HG02610 (cell line): ENCODE measurements at regions not wholly inside any gene's neighbourhood (a gene's known extent, or its start where the extent isn't known, plus 50 kb on each side); places are given as distances from the start of the nearest gene placed in this dataset.
"Not testable (repeated sequence)": the region's sequence is repeated elsewhere in the genome, so short reads cannot be mapped to it uniquely, and the experiment has no call there.

ENCODE experiments used
- ATAC-seq: cut with Tn5 transposase; IDR thresholded peaks from one replicate; pipeline ENCODE4 v1.9.1; 2021; ENCODE audit warnings: mild to moderate bottlenecking, moderate library complexity; ENCODE audit not compliant: unreplicated experiment

GRCh38 chr1:195294911-195295310 lies 1313.3 kb downstream of the KCNT2 start:
- ATAC-seq, result no peak

DNA sequence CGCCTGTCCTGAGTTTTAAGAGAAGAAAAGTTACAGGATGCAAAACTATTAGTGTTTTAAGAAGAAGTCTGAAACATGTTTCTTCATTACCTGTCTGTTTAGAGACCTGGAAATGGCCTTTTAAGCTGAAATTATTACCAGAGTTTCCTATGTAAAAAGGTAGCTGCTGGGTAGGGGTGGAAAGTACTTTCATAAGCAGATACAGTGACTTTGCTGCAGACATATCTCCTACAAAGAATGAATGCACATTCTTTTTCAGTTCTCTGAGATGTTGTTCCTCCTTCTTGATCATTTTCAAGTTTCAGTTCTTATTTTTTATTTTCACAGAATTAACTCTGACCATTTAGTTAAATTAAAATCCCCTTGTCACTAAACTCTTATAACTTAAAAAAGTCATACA lies 1329.6 kb downstream of the KCNT2 start:
- peak; percentile 43 for ATAC-seq

- no peak for ATAC-seq
These were observed 1332.5 kb downstream of the KCNT2 start for GRCh38 chr1:195275710-195276109.

GRCh38 chr1:195251900-195252299 lies 1356.3 kb downstream of the KCNT2 start:
- no peak for ATAC-seq

GRCh38 chr1:195243492-195243891 lies 1364.7 kb downstream of the KCNT2 start:
- ATAC-seq, result no peak

GRCh38 chr1:195241066-195241465 lies 1367.2 kb downstream of the KCNT2 start:
- ATAC-seq, result no peak

GRCh38 chr1:195238313-195238712 lies 1369.9 kb downstream of the KCNT2 start:
- no peak for ATAC-seq

DNA sequence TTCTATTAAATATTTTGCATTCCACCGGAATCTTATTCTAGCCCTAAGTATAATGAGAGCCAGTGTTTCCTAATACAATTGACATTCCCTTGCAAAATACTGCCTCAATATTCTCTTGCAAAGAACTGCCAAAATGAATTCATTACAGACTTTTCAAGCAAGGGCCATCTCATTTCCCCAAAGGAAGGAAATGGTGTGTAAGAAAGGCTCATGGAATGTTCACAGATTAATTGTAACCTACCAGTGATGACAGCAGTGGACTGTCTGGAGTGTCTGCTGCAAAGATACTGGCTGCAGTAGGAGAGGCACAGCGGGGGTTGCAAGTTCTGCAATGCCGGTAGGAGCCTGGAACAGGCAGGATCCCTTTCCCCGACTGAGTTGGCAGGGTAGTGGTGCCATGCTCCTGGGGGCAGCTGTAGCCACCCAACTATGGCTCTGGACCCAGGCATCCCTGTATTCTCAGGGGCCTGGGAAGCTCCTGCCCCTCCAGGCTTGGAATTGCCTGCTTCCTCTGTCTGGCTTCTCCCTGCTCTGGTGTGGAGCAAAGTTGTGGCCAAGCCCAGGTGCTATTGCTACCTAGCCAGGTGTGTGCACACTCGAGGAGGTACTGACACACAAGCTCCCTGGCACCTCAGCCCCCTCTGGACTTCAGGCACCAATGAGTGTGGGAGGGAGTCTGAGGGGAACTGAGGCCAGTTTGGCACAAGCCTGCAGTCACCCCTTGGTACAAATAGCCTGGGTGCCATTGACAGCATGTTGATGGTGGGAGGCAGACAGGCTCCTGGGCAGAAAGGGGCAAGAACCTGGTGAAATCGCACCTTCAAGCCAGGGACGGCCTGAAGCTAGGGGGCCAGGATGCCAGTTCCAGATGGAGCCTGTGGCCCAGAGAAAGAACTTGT lies 1371.0 kb downstream of the KCNT2 start:
- ATAC-seq, result no peak

DNA sequence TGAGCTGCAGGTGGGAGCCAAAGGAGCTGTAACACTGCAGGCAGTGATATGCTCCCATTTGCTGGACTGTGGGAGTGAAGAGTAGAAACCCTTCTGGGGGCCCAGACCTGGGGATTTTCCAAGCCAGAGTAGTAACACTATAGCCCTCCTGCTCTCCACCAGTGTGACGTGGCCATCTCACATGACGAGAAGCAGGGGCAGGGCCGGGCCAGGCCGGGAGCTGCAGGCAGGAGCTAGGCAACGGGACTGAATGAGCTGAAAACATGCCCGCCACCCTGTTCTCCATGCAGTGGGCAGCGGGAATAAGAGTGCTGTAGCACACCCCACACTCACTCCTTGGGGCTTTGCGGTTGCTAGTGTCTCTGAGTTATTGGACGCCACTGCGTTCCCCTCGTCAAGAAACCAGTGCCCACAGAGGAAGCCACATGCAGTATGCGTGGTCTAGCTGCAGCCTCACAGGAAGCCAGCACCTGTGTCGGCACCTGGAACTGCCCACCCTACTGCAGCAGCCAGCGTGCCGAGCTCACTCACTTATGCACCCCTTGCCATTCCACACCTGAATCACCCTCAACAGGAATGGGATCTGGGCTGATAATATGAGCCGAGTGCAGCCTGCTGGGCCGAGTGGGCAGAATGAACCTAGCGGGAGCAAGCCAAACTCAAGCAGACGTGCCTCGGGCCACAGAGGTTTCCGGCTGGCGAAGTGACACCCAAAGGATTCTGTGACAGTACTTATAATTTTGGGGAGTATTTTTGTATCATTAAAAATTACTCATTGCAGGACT lies 1389.6 kb downstream of the KCNT2 start:
- ATAC-seq, result no peak

- no peak for ATAC-seq
These were observed 1406.0 kb downstream of the KCNT2 start for GRCh38 chr1:195202241-195202640.

DNA sequence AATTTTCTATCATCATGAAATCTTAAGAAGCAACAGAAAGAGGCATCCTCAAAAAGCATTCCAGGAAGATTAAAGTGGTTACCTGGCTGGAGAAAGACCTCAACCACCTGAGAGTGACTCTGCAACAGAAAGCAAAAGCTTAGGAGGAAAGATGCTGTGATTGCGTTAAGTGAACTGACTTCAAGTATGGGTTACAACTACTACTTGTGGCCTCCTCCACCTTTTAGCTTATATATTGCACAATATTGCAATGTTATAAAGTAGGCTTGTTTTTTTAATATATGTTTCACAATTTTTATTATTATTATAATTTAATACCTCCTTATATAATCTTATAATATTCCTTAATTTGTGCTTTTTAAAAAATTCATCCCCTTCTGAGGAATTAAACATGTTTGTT lies 1407.5 kb downstream of the KCNT2 start:
- no peak for ATAC-seq

DNA sequence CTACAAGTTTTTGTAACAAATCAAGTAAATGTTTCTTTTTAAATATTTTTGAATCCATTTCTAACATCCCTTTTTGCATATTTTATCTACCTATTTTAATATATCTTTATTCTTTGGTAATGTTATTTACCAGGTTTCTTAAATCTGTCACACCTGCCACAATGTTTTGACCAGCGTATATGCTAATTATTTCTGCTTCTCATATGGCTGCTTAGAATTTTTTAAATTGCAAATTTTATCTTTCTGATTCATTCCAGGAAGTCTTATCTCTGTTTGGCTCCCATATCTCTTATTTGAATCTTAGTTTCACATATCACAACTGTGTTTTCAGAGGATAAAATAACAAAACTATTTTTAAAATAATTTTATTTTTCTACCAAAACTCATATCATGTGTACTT lies 1411.1 kb downstream of the KCNT2 start:
- ATAC-seq, result no peak

GRCh38 chr1:195195423-195196057 lies 1412.7 kb downstream of the KCNT2 start:
- peak; percentile 97 for ATAC-seq

DNA sequence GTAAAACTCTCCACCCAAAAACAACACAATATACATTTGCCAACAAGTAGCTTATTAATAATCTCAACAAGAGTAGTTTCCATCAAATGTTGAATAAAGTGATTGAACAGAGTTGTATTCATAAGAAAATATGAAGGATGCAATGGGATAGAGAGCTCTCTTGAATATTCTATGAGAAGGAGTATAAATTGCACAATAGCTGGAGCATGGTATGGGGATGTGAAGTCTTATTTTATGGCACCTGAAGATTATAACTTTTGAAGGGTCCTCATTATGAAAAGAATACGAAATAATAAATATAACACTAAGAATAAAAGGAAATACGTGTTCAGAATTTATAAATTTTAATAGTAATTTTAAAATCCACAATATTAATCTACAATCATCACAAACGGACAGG lies 1415.1 kb downstream of the KCNT2 start:
- ATAC-seq, result no peak

DNA sequence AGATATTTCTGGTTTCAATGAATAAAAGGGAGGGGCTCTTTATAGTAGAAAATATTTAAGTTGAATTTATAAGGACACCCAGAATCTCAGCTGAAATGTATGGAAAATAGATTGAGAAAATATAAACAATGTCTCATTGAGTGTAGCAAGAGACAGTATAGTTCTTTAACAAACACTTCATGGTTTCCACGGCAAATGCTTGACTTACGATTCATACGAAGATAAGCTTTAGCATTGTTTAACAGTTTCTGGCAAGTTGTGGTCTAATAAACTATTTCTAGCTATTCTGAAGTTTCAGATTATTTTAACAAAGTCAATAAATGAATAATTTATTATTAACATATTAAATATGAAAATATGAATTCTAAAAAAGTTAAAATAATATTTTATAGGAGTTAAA lies 1419.4 kb downstream of the KCNT2 start:
- ATAC-seq, result no peak

DNA sequence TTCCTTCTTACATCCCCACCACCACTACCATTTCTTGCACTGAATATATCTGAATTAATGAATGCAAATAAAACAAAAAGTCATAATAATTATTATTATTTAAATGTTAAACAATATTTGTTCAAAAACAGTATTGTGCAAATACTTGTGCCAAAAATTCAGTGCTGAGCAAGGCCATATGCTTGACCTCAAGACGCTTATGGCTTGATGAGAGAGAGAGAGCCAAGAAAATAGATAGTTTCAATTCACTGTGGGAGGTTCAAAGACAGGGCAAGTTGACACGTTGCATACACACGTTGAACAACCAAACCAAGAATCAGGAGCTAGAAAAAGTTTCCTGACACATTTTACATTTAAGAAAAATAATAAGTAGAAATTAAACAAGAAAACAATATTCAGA lies 1421.7 kb downstream of the KCNT2 start:
- no peak for ATAC-seq

GRCh38 chr1:195185736-195186135 lies 1422.5 kb downstream of the KCNT2 start:
- no peak for ATAC-seq

GRCh38 chr1:195185321-195185720 lies 1422.9 kb downstream of the KCNT2 start:
- no peak for ATAC-seq

DNA sequence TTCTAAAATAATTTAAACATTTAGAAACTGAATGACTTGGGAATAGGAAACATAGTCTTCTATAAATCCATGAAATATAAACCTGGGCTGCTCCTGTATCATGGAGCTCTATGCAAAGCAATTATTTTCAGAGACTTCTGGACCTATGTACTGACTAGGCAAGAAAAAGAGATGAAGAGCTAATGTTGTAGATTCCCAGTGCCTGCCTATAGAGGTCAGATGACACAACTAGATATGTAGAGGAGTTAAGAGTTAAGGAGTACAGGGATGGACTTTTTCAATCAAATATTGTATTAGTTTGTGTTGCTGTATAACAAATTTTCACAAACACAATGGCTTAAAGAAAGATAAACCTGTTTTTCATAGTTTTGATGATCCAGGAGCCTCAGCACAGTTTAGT lies 1434.5 kb downstream of the KCNT2 start:
- ATAC-seq, result peak; percentile 43

DNA sequence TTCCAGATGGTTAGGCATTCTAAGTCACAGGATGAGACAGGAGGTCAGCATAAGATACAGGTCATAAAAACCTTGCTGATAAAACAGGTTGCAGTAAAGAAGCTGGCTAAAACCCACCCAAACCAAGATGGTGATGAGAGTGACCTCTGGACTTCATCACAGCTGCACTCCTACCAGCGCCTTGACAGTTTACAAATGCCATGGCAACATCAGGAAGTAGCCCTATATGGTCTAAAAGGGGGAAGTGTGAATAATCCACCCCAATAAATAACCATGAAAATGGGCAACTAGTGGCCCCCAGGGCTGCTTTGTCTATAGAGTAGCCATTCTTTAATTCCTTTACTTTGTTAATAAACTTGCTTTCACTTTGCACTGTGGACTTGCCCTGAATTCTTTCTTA lies 1448.4 kb downstream of the KCNT2 start:
- not testable (repeated sequence) for ATAC-seq

DNA sequence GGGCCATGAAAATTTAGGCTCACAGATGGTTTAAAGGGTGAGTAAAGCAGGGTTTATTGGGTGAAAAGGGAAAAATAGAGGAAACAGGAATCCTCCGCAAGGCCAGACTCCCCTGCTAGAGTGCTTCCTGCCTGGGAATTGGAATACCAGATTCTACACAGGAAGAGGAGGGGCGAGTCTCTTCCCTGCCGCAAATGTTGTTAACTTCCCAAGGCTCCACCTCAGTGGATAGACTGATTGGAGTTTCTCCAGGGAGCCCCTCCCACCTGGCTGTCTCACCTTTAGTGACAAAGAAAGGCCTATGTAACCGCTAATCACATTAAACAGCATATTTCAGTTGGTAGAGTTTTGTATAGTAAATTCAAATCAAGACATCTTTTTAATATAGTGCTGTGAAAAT lies 1450.1 kb downstream of the KCNT2 start:
- no peak for ATAC-seq

DNA sequence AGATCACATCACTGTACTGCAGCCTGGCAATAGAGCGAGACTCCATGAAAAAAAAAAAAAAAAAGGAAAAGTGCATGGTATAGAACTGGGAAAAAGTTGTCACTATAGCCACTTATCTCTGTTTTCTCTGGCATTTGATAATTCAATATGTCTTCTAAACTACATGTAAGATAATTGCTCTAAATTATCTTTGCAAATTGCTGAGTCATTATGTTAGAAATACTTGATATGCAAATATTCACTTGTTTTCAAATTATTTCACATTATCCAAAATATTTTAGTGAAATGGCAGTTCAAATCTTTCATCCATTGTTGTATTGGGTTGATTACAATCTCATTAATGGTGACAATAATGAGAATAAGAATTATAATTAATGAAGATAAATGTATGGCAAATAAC lies 1455.1 kb downstream of the KCNT2 start:
- ATAC-seq, result no peak
